GM23338 (cell line): ENCODE measurements at regions not wholly inside any gene's neighbourhood (a gene's known extent, or its start where the extent isn't known, plus 50 kb on each side); places are given as distances from the start of the nearest gene placed in this dataset.

Source experiments
- ATAC-seq: fragments of 200-7000 bp; cut with Tn5 transposase; 3 replicates; pipeline ENCODE4 v1.9.1; 2020
- DNase-seq: peaks from one replicate; pipeline ENCODE4 v3.0.0-alpha.2; 2015; ENCODE audit warnings: low spot score
- H2AFZ ChIP-seq: fragments of 200-600 bp; sonication (generic); 2 replicates; pipeline ENCODE4 v1.8.0; 2016; ENCODE audit warnings: antibody characterized with exemption, mild to moderate bottlenecking, moderate library complexity
- H3F3A ChIP-seq: fragments of 200-600 bp; sonication (generic); replicated peaks from 2 replicates; pipeline ENCODE4 v1.8.0; 2017; ENCODE audit warnings: antibody characterized with exemption, mixed run types, low read depth
- H3K27ac ChIP-seq: fragments of 200-600 bp; sonication (generic); 2 replicates; pipeline ENCODE4 v1.6.1; 2016; ENCODE audit warnings: low read depth
- H3K27me3 ChIP-seq: fragments of 200-600 bp; sonication (generic); 2 replicates; pipeline ENCODE4 v1.8.0; 2016; ENCODE audit warnings: mild to moderate bottlenecking, mixed run types, moderate library complexity; ENCODE audit not compliant: insufficient read depth
- H3K36me3 ChIP-seq: fragments of 200-600 bp; sonication (generic); 2 replicates; pipeline ENCODE4 v1.8.0; 2016; ENCODE audit warnings: mild to moderate bottlenecking; ENCODE audit not compliant: insufficient read depth
- H3K4me1 ChIP-seq: fragments of 200-600 bp; sonication (generic); 2 replicates; pipeline ENCODE4 v1.8.0; 2016; ENCODE audit warnings: mild to moderate bottlenecking, moderate library complexity; ENCODE audit not compliant: insufficient read depth
- H3K4me2 ChIP-seq: fragments of 200-600 bp; sonication (generic); 2 replicates; pipeline ENCODE4 v1.7.1; 2017; ENCODE audit warnings: mixed run types
- H3K4me3 ChIP-seq: fragments of 200-600 bp; sonication (generic); 2 replicates; pipeline ENCODE4 v1.6.1; 2016; ENCODE audit warnings: mixed run types
- H3K79me2 ChIP-seq: fragments of 200-600 bp; sonication (generic); replicated peaks from 2 replicates; pipeline ENCODE4 v1.8.0; 2017; ENCODE audit warnings: mild to moderate bottlenecking; ENCODE audit not compliant: insufficient read depth
- H3K9me2 ChIP-seq: fragments of 200-600 bp; sonication (generic); 2 replicates; pipeline ENCODE4 v1.8.0; 2017; ENCODE audit not compliant: insufficient read depth
- H4K20me1 ChIP-seq: fragments of 200-600 bp; sonication (generic); replicated peaks from 2 replicates; pipeline ENCODE4 v1.8.0; 2017; ENCODE audit warnings: mild to moderate bottlenecking; ENCODE audit not compliant: insufficient read depth
- H3K27ac Mint-ChIP-seq: 2 replicates; pipeline ENCODE4 v1.8.0; 2020; ENCODE audit warnings: inconsistent platforms, mild to moderate bottlenecking, moderate library complexity, mixed read lengths
- H3K27me3 Mint-ChIP-seq: 3 replicates; pipeline ENCODE4 v1.8.0; 2022; ENCODE audit warnings: low read depth, mild to moderate bottlenecking, moderate library complexity, mixed read lengths, inconsistent platforms; ENCODE audit not compliant: insufficient read depth, poor library complexity
- H3K36me3 Mint-ChIP-seq: 3 replicates; pipeline ENCODE4 v1.8.0; 2021; ENCODE audit warnings: low read depth, mild to moderate bottlenecking, inconsistent platforms, moderate library complexity, mixed read lengths
- H3K4me1 Mint-ChIP-seq: 3 replicates; pipeline ENCODE4 v1.8.0; 2020; ENCODE audit warnings: mild to moderate bottlenecking, inconsistent platforms, mixed read lengths
- H3K4me3 Mint-ChIP-seq: 3 replicates; pipeline ENCODE4 v1.8.0; 2021; ENCODE audit warnings: moderate library complexity, mild to moderate bottlenecking, inconsistent platforms, mixed read lengths
- H3K9me3 Mint-ChIP-seq: 3 replicates; pipeline ENCODE4 v1.8.0; 2020; ENCODE audit warnings: moderate library complexity, mild to moderate bottlenecking, inconsistent platforms, mixed read lengths
- CREB1 ChIP-seq: fragments of 250-450 bp; sonication (Bioruptor Pico); IDR thresholded peaks from 2 replicates; pipeline ENCODE4 v1.5.0; 2020; ENCODE audit warnings: low read depth, mild to moderate bottlenecking, moderate library complexity
- ETS1 ChIP-seq: IDR thresholded peaks from 2 replicates; pipeline ENCODE4 v1.6.1; 2016; ENCODE audit warnings: antibody characterized with exemption
- EZH2 ChIP-seq: fragments of 200-600 bp; sonication (generic); IDR thresholded peaks from one replicate; pipeline ENCODE4 v1.8.0; 2017; ENCODE audit warnings: antibody characterized with exemption, mild to moderate bottlenecking, low read depth; ENCODE audit not compliant: unreplicated experiment
- EZH2phosphoT487 ChIP-seq: fragments of 200-600 bp; sonication (generic); IDR thresholded peaks from one replicate; pipeline ENCODE4 v1.8.1; 2018; ENCODE audit warnings: antibody characterized with exemption; ENCODE audit not compliant: unreplicated experiment
- JUNB ChIP-seq: IDR thresholded peaks from one replicate; pipeline ENCODE4 v1.6.1; 2016; ENCODE audit warnings: antibody characterized with exemption; ENCODE audit not compliant: unreplicated experiment
- NANOG ChIP-seq: IDR thresholded peaks from 2 replicates; pipeline ENCODE4 v1.6.1; 2016; ENCODE audit warnings: antibody characterized with exemption, borderline replicate concordance
- POLR2AphosphoS5 ChIP-seq: IDR thresholded peaks from 2 replicates; pipeline ENCODE4 v1.6.1; 2016; ENCODE audit warnings: antibody characterized with exemption, low read depth
- STAT1 ChIP-seq: IDR thresholded peaks from one replicate; pipeline ENCODE4 v1.6.1; 2016; ENCODE audit warnings: antibody characterized with exemption; ENCODE audit not compliant: unreplicated experiment
- ZNF114 ChIP-seq: fragments of 250-450 bp; sonication (Bioruptor Pico); IDR thresholded peaks from 2 replicates; pipeline ENCODE4 v1.5.0; 2020; ENCODE audit warnings: mild to moderate bottlenecking, moderate library complexity
- ZNF331 ChIP-seq: fragments of 250-450 bp; sonication (Bioruptor Pico); IDR thresholded peaks from 2 replicates; pipeline ENCODE4 v1.5.0; 2020; ENCODE audit warnings: low read depth, mild to moderate bottlenecking, moderate library complexity

- H3K36me3 ChIP-seq, result no peaks in the 10 kb centered on the region
- no peak overlapping the region for H2AFZ ChIP-seq
- no peaks in the 10 kb centered on the region for H3K9me3 Mint-ChIP-seq
- H3K4me3 Mint-ChIP-seq, result no peak overlapping the region
- no peaks in the 10 kb centered on the region for H3K9me2 ChIP-seq
- no peaks in the 10 kb centered on the region for H3K36me3 Mint-ChIP-seq
- no peak overlapping the region for H3K27ac Mint-ChIP-seq
- H3F3A ChIP-seq, result no peaks in the 10 kb centered on the region
- TF ChIP-seq ETS1 (no peak), NANOG (no peak), EZH2 (no peak), ZNF114 (CRISPR knock-in tag) (no peak), POLR2AphosphoS5 (no peak), JUNB (no peak), STAT1 (no peak), CREB1 (CRISPR knock-in tag) (no peak)
- no peaks in the 10 kb centered on the region for H3K27me3 ChIP-seq
- no peak overlapping the region for H3K4me3 ChIP-seq
- no peaks in the 10 kb centered on the region for H4K20me1 ChIP-seq
- ATAC-seq (no peak), DNase-seq (no peak)
- H3K27me3 Mint-ChIP-seq, result no peaks in the 10 kb centered on the region
- peaks cover 6% of the 10 kb centered on the region; the same call in 2 of the 3 replicates for H3K4me1 Mint-ChIP-seq
- no peaks in the 10 kb centered on the region for H3K79me2 ChIP-seq
- no peaks in the 10 kb centered on the region for H3K4me1 ChIP-seq
- H3K27ac ChIP-seq, result no peak overlapping the region
- no peak overlapping the region for H3K4me2 ChIP-seq
These were observed 408.5 kb upstream of the SUCLG2 start for GRCh38 chr3:68062926-68063325.

DNA sequence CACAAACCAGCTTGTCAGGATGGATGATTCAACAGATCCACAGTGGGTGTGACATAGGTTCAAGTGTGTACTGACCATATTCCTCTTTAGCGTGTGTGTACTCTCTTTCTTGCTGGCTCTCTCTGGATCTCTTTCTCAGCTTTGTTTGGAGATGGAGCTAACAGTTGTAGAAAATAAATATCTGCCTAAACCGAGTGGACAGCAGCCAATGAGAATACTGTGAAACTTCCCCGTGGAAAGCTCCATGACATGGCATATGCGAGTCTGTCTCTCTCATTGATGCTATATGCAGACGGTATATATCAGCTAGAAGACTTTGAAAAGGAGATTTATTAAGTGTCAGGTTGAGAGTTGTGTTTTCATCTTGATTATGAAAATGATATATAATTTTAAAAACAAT lies 406.5 kb upstream of the SUCLG2 start:
- Histone ChIP-seq H3K4me3 (no peak overlapping the region), H3K79me2 (no peaks in the 10 kb centered on the region), H3K4me2 (no peak overlapping the region), H3K36me3 (no peaks in the 10 kb centered on the region), H2AFZ (no peak overlapping the region), H3K4me1 (no peaks in the 10 kb centered on the region), H3K27ac (no peak overlapping the region), H3F3A (no peaks in the 10 kb centered on the region), H4K20me1 (no peaks in the 10 kb centered on the region), H3K27me3 (no peaks in the 10 kb centered on the region), H3K9me2 (0 out of 2 replicates have a peak, but pooled peaks cover 5% of the 10 kb centered on the region)
- H3K27me3 Mint-ChIP-seq, result no peaks in the 10 kb centered on the region
- H3K4me1 Mint-ChIP-seq, result peaks cover 6% of the 10 kb centered on the region; the same call in 2 of the 3 replicates
- H3K4me3 Mint-ChIP-seq, result no peak overlapping the region
- DNase-seq (no peak), ATAC-seq (no peak)
- no peaks in the 10 kb centered on the region for H3K9me3 Mint-ChIP-seq
- H3K36me3 Mint-ChIP-seq, result no peaks in the 10 kb centered on the region
- no peak overlapping the region for H3K27ac Mint-ChIP-seq
- no peak for TF ChIP-seq EZH2
- TF ChIP-seq EZH2phosphoT487, result no peak

DNA sequence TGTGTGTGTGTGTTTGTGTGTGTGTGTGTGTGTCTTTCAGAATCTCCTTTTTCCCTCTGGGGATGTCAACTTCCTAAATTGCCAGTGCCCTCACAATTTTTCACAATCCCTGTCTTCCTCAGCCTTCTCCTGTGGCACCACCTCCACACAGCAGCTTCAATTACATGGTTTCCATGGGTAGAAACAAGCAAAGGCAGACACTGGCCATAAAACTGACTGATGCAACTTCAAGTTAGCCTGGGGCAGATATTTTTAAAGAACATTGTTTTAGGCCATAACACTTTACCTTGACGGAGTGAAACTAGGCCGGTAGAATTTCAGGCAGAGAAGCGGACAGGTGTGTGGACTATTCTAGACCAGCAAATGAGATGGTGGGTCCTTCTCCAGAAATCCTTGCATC lies 405.8 kb upstream of the SUCLG2 start:
- Mint-ChIP-seq H3K9me3 (no peaks in the 10 kb centered on the region), H3K27ac (no peak overlapping the region; the same call in 1 of the 2 replicates), H3K27me3 (no peaks in the 10 kb centered on the region), H3K36me3 (no peaks in the 10 kb centered on the region), H3K4me1 (peaks cover 6% of the 10 kb centered on the region; the same call in 2 of the 3 replicates), H3K4me3 (no peak overlapping the region)
- Histone ChIP-seq H3K79me2 (no peaks in the 10 kb centered on the region), H3K4me3 (no peak overlapping the region), H3K4me2 (no peak overlapping the region), H3K27me3 (no peaks in the 10 kb centered on the region), H3K9me2 (0 out of 2 replicates have a peak, but pooled peaks cover 8% of the 10 kb centered on the region), H4K20me1 (no peaks in the 10 kb centered on the region), H2AFZ (0 out of 2 replicates have a peak overlapping the region, but pooled peaks have one; percentile 61), H3K27ac (no peak overlapping the region), H3K36me3 (no peaks in the 10 kb centered on the region), H3F3A (no peaks in the 10 kb centered on the region), H3K4me1 (no peaks in the 10 kb centered on the region)
- TF ChIP-seq ZNF331 (CRISPR knock-in tag) (no peak), STAT1 (no peak), EZH2phosphoT487 (no peak)
- ATAC-seq (no peak), DNase-seq (no peak)
